Stimulated activated CD8-positive, alpha-beta memory T cell treated with anti-CD3 and anti-CD28 coated beads, Interleukin-12 subunit alpha, Interleukin-12 subunit beta, amount 100 ng/mL, for 4 hours (primary cell): ENCODE measurements at regions not wholly inside any gene's neighbourhood (a gene's known extent, or its start where the extent isn't known, plus 50 kb on each side); places are given as distances from the start of the nearest gene placed in this dataset.
"Not testable (repeated sequence)": the region's sequence is repeated elsewhere in the genome, so short reads cannot be mapped to it uniquely, and the experiment has no call there.

Experiments used
- DNase-seq: peaks from one replicate; pipeline ENCODE4 v3.0.0-alpha.2; 2020; ENCODE audit warnings: low read depth

DNA sequence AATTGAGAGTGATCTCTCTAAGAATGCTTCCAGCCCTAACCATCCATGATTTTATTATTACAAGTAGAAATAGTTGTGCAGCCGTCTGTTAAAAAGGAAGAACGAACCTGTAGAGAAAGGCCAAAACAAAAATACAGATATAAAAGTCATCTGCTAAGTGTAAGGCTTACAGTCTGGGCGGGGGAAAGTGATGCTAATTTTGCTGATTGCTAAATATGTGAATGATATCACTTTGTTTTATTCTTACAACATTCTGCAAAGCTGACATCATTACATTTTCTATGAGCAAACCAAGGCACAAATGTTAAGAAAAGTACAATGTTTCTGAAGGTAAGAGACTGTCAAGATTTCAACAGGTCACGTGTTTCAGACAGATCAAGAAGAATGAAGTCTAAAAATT is 101.5 kb upstream of the RAP1B start:
- no peak for DNase-seq

DNA sequence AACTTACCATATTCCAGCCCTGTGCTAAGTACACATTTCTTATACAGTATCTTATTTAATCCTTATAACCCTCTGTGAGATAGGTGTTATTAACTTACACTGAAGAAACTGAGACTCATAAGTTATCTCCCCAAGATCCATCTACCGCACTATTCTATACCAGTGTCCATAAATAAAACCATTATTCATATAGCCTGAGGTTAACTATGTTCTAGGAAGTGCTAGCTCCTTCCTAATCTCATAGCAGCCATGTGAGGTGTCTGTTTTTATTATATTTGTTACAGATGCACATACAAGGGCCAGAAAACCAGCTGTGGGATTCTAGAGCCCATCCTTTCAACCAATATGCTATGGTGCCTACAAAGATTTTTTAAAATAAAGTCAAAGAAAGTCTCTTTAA is 100.3 kb upstream of the RAP1B start:
- no peak for DNase-seq

DNA sequence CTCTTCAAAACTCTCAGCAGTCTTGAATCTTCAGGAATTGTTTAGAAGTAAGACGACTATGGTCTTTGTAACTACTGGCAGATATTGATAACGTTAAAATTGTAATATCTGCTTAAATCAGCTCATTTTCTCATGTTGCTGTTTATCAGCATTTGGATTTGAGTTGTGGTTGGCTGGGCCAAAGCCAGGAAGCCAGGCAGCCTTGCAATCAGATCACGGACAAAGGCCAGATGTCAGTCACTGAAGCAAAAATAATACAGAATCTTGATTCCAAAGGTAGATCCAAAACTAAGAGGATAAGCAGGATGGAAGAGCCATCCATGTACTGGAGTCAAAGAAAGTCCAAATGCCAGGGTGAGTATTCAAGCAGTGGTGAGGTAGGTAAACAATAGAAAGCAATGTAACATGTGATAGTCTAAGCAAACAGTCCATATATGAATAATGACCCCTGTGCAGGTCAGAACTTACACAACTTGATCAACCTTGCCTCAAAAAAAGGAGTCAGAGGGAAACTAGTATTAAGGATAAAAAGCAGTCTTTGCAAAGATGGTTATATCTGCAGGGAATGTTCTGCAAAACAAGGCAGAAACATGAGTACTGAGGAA is 95.8 kb upstream of the RAP1B start:
- DNase-seq: no peak

DNA sequence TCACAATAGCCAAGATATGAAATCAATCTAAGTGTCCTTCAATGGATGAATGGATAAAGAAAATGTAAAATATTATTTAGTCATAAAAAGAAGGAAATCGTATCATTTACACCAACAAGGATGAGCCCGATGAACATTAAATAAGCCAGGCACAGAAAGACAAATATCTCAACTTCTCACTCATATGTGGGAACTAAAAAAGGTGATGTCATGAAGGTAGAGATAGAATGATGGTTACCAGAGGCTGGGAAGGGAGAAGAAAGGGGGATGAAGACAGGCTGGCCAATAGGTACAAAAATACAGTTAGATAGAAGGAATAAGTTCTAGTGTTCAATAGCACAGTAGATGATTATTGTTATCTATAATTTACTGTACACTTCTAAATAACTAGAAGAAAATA is 94.9 kb upstream of the RAP1B start:
- no peak for DNase-seq

DNA sequence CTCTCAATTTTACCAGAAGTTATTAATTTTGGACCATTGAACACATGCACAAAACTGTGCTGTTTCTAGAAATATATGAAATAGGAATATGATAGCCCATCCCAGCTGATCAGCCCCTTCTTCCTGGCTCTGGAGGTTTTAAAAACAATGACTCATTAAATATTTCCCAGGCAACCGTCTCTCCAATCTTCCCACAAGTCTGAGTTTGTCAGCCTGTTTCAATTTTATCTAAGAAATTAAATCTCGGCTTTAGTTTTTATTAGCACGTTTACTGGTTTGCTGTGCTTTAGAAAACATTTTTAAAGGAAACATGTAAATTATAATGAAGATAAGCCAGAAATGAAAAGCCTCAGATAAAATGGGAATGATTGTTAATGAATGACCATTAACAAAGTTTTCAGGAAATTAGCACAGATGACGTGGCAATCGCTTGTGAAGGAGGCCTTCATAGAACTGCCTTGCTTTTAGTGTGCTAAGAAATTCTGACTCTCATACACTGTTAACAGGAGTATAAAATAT is 89.3 kb upstream of the RAP1B start:
- no peak for DNase-seq

DNA sequence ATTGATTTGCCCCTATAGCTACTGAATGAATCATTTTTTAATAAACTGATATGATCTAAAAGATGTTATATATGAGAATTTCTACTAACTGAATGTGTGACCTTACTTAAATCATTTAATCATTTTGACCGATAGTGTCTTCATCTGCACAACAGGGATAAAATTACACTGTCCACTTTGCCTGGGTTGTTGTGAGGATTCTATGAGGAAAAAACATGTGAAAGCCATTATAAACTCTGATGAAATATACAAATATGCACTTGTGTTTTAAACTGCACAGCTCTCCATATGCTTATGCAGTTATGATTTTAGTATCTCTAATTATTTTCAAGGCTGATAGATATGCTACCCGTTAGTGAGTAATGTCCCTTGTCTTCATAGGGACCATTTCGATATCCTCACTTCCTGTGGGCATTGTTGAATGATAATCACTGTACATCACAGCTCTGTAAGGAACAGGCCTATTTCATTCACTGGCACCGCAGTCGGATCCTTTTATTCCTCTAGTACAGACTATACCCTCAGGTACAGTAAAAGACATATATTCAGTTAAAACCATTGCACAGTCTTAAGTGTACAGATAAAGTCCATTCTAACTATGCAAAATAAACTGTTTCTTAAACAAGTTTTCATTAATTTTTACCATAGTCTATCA is 88.7 kb upstream of the RAP1B start:
- DNase-seq: no peak

DNA sequence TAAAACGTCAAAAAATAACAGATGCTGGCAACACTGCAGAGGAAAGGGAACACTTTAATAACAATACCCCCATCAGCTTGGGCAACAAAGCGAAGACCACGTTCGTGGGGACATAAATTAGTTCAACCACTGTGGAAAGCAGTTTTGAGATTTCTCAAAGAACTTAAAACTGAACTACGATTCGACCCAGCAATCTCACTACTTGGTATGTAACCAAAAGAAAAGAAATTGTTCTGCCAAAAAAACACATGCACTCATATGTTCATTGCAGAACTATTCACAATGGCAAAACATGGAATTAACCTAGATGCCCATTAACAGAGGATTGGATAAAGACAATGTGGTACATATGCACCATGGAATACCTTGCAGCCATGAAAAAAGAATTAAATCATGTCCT is 81.2 kb upstream of the RAP1B start:
- DNase-seq: no peak

DNA sequence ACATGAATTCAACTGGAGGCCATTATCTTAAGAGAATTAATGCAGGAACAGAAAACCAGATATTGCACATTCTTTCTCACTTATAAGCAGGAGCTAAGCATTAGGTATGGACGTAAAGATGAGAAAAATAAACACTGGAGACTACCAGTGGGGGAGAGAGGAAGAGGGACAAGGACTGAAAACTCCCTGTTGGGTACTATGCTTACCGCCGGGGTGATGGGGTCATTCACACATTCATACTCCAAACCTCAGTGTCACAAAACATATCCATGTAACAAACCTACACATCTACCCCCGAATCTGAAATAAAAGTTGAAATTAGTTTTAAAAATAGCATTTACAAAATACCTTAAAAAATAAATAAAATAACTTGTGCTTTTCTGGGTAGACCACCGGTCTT is 80.8 kb upstream of the RAP1B start:
- DNase-seq: no peak

DNA sequence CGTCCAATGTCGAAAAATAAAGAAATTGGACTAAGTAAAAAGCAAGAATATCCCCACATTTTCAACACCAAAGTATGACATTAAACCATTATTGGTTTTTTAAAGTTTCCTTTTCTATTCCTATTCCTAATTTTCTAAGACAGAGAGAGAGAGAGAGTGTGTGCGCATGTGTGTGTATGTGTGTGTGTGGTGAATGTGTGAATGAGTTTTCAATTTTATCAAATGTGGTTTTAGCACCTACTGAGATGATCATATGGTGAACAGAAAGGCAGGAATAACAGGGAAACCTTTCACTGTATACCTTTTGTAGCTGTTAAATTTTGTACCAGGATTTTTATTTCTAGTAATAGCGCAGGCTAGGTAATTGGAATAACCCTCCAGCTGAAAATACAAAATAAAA is 80.4 kb upstream of the RAP1B start:
- no peak for DNase-seq

DNA sequence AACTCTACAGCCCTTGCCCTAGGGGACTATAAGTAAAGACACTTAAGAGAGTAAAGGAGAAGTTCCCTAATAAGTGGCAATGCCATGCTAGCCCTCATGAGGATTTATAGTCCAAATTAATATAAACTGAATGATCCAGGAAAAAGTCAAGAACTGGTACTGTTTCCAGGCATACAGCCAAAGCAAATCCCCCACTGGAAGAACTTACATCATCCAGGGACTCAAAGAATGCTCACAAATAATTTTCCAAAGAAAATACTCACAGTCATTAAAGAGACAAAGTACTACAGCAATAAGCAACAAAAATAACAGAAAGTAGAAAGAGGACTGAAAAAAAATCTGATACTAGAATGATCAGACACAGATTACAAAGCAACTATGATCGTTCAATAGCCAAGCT is 79.7 kb upstream of the RAP1B start:
- DNase-seq: no peak

DNA sequence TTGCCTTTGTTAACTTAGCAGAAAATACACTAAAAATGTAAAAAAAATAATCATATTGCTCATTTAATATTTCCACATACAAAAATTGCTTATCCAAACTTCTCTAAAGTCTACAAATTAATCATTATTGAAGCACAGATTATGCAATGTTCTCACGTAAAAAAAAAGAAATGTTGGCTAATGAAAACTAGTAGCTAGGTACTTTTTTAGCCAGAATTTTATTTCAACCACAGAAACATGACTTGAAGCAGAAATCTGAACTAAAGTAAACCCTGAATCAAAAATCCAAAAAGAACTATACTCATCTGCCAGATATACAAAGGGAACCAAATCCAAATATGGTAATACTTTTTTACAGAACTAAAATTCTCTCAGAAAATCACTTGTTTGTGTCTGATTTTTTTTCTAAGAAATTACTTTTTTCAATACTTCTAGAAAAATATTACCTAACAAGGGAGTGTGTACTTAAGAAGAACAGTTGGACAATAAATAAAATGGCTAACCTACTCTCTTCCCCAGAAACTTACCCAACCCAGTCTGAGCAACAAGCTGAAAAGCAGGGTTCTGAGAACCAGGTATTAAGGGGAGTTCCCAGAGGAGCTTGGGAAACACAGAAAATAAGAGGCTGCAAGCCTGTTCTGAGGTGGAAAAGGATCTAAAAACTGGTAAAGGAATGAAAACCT is 78.4 kb upstream of the RAP1B start:
- no peak for DNase-seq

DNA sequence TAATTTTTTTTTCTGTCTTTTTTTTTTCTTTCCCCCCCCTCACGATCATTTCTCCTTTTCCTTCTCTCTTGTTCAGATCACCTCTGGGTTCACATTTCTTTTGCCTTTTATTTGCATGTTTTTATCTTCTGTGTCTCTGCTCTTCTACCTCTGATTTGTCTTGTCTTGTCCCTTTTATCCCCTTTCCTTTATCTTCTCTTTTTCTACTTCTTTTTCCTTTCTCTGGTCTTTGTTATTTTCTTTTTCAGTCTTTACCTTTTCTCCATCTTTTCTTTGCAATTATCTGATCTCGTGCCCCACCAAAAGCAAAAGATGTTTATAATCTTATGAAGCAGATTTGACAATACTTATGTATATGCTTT is 77.8 kb upstream of the RAP1B start:
- no peak for DNase-seq

DNA sequence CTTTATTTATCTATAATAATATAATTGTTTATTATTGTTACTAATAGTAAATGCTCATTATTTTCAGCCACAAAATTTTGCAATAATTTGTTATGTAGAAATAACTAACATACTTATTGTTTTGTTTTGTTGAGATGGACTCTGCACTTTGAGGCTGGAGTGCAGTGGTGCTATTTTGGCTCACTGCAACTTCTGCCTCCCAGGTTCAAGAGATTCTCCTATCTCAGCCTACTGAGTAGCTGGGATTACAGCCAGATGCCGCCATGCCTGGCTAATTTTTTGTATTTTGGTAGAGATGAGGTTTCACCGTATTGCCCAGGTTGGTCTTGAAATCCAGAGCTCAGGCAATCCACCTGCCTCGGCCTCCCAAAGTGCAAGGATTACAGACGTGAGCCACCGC is 76.6 kb upstream of the RAP1B start:
- DNase-seq: no peak

DNA sequence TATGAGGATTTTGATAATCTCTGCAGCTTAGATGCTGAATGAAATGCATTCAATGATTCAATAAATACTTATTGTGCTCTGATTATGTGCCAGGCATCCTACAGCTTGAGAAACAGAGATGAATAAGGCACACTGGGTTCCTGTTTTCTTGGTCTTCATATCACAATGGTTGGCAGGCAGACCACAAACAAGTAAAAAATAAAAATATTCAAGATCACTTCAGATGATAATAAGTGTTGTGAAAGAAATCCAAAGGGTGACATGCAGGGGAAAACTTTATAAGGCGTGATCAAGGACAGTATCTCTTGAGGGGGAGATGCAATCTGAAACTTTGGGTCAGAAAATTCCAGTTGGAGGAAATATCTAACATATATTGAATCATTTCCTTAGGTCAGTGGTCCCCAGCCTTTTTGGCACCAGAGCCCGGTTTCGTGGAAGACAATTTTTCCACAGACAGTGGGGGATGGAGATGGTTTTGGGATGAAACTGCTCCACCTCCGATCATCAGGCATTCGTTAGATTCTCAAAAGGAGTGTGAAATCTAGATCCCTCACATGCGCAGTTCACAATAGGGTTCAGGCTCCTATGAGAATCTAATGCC is 73.7 kb upstream of the RAP1B start:
- DNase-seq: no peak

DNA sequence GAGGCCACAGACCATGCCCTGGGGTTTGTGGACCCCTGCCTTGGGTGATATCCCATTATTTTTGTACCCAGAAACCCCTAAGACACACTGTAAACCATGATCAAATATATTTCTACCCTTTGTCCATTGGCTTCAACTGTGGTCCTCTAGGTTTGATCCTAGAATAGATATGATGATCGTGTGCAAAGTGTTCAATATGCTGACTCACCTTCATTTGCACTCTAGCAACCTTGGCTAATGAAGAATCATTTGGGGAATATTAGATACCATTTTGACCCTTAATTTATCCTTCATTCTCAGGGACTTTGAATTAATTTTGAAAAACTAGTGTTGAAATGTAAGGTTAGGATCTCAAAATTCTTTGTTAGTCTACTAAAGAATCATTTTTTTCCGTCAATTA is 73.1 kb upstream of the RAP1B start:
- no peak for DNase-seq

DNA sequence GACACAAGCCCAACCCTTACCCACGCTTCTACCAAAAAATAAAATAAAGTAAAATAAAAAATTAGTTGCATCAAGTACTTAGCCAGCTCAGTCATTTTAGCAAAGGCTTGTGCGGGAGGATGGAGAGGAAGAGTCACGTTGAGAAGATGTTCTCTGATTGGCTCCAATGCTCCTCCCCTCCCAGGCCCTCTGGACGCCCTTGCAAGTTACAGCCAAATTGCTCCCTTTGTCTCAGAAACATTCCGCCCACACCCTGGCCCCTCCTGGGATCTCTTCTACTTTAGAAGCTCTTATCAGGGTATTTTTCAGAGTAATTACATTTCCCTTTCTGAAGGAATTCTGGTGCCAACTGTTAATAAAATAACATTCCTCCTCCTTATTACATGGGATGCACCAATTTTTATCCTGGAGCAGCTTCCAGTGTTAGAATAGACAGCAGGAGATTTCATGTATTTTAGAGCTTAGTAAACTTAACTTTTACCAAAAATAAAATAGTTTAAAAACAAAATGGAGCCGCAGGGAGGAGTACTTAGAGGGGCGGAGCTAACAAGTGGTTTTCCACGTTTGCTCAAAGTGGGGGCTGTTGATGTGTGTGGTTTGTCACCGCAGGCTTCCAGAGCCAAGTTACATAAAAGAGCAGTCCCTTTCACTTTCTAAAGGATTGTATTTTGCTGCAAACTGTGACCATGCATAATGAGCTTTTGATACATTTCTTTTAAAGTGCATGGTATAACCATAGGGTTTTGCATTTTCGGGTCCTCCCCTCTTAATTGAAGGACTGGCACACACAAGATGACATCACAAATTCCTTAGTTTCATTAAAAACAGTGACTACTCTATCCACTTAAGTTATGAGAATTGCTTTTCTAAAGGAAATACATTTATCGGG is 71.7 kb upstream of the RAP1B start:
- DNase-seq: peak; percentile 38

DNA sequence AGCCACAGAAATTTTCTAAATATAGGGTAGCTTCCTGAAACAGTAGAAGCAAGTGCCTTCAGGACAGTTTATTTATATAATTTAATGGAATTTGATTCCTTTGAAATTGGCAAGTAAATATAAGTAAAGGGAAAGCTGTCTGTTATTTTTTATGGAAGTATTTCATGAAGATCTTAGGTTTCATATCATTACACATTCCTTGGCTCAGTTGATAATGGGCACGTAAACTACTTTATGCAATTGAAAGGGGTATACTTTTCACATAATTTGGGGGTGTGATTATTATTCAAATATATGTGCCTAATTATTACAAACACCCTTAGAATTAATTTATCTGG is 71.1 kb upstream of the RAP1B start:
- no peak for DNase-seq

DNA sequence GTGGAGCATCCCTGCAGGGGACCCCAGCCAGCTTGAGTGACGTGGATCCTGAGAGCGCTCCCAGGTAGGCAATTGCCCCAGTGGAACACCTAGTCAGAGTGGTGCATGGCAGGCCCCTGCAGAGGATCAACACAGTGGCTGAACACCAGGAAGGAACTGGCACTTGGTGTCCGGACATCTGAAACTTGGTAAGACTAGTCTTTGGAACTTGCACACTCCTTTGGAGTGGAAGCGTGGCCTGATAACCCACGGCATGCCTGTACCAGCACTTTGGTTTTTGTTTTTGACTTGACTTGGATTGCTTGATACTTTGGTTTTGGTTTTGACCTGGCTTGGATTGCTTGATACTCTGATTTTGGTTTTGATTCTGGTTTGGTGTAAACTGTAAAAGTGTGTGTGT is 69.9 kb upstream of the RAP1B start:
- DNase-seq: not testable (repeated sequence)

DNA sequence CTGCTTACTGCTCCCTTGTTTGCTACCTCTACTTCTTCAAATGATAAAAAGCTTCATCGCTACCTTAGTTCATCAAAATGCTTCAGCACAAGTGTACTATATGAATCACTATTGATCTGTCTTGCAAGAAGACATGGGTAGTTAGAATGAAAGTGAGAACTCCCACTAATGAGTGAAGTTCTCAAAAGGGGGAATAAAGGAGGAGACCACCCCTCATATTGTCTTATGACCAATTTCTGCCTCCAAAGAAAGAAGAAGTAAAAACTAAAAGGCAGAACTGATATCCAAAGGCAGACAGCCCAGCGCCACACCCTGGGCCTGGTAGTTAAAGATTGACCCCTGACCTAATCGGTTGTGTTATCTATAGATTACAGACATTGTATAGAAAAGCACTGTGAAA is 63.4 kb upstream of the RAP1B start:
- DNase-seq: not testable (repeated sequence)

DNA sequence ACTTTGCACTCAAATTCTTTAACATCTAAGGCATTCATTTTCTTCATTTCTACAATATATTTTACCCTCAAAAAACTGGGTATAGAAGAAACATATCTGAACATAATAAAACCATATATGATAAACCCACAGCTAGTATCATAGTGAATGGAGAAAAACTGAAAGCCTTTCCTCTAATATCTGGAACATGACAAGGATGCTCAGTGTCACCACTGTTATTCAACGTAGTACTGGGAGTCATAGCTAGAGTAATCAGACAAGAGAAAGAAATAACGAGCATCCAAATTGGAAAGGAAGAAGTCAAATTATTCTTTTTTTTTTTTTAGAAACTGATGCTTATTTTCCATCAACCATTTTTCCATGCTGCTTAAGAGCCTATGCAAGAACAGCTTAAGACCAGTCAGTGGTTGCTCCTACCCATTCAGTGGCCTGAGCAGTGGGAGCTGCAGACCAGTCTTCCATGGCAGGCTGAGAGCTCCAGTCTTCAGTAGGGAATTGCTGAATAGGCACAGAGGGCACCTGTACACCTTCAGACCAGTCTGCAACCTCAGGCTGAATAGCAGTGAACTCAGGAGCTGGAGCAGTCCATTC is 58.0 kb upstream of the RAP1B start:
- DNase-seq: not testable (repeated sequence)

DNA sequence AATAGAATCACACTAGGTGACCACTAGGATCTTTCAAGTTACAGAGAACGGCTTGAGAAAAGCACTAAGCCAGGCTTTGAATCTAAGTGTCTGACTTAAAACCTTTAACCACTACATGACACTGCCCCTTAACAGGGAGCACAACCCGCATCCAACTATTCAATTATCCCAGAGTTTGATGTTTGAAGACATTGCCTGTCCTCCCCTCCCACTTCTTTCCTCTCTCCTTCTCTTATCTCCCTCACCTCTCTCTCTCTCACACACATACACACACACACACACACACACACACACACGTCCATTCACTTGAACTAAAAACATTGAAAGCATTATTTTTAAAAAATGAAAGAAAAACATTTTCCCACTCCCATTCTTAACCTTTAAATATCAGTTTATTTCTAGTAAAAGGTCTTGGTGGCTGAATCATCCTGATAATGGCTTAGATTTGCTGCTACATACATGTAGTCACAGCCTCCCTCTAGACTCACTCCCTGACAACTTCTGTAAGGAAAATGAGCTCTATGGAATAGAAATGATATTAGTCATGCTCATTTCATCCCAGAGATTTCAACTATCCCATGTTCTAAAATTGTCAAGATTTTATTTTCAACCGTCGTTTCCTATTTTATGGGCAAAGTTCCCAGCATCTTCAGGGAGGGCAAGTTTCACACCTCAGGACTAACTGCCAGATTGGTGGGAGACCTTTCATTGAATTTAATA is 53.5 kb upstream of the RAP1B start:
- no peak for DNase-seq
